Endothelial cell (in vitro differentiated cells): ENCODE measurements at regions not wholly inside any gene's neighbourhood (a gene's known extent, or its start where the extent isn't known, plus 50 kb on each side); places are given as distances from the start of the nearest gene placed in this dataset.

ENCODE experiments used
- DNase-seq: peaks from one replicate; pipeline ENCODE4 v3.0.0; 2021; ENCODE audit warnings: low spot score
- H3K27ac Mint-ChIP-seq: one replicate; pipeline ENCODE4 v1.8.0; 2021; ENCODE audit warnings: mixed read lengths, inconsistent platforms; ENCODE audit not compliant: unreplicated experiment
- H3K27me3 Mint-ChIP-seq: one replicate; pipeline ENCODE4 v1.8.0; 2021; ENCODE audit warnings: mild to moderate bottlenecking, moderate library complexity, mixed read lengths, inconsistent platforms; ENCODE audit not compliant: unreplicated experiment
- H3K36me3 Mint-ChIP-seq: one replicate; pipeline ENCODE4 v1.8.0; 2021; ENCODE audit warnings: mild to moderate bottlenecking, low read depth, mixed read lengths, inconsistent platforms; ENCODE audit not compliant: unreplicated experiment
- H3K4me1 Mint-ChIP-seq: one replicate; pipeline ENCODE4 v1.8.0; 2021; ENCODE audit warnings: mild to moderate bottlenecking, mixed read lengths, inconsistent platforms; ENCODE audit not compliant: unreplicated experiment
- H3K4me3 Mint-ChIP-seq: one replicate; pipeline ENCODE4 v1.8.0; 2021; ENCODE audit warnings: mild to moderate bottlenecking, mixed read lengths, inconsistent platforms; ENCODE audit not compliant: unreplicated experiment
- H3K9me3 Mint-ChIP-seq: one replicate; pipeline ENCODE4 v1.8.0; 2021; ENCODE audit warnings: mixed read lengths, inconsistent platforms; ENCODE audit not compliant: unreplicated experiment
- CTCF ChIP-seq: fragments of 200-600 bp; sonication (generic); IDR thresholded peaks from one replicate; pipeline ENCODE4 v1.5.0; 2021; ENCODE audit warnings: antibody characterized with exemption; ENCODE audit not compliant: unreplicated experiment

GRCh38 chr18:43484710-43485109 lies 207.4 kb upstream of the SYT4 start:
- H3K27ac Mint-ChIP-seq = no peak overlapping the region
- H3K9me3 Mint-ChIP-seq = peaks cover 10% of the 10 kb centered on the region
- H3K4me1 Mint-ChIP-seq = no peaks in the 10 kb centered on the region
- no peak overlapping the region for H3K4me3 Mint-ChIP-seq
- no peak for TF ChIP-seq CTCF
- H3K36me3 Mint-ChIP-seq = peaks cover 8% of the 10 kb centered on the region
- DNase-seq = no peak
- H3K27me3 Mint-ChIP-seq = peaks cover 2% of the 10 kb centered on the region

DNA sequence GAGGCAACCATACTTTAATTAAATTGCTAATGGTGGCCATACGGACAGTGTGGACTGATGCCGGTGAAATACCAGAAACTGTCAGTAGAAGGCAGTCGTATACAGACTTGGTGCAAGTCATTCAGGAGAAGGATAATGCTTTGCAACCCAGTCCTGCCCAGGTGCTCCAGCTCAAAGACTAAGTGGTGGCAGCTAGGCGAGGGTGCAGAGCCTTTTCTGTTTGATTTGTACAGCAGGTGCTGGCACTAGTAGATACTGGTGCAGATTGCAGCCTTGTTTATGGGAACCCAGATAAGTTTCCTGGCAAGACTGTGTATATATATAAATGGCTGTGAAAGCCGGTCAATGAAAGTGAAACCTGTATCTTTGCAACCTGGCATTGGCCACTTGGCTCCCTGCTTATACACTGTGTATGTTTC lies 208.3 kb upstream of the SYT4 start:
- no peaks in the 10 kb centered on the region for H3K4me1 Mint-ChIP-seq
- no peak for TF ChIP-seq CTCF
- peaks cover 10% of the 10 kb centered on the region for H3K9me3 Mint-ChIP-seq
- peaks cover 8% of the 10 kb centered on the region for H3K36me3 Mint-ChIP-seq
- no peak for DNase-seq
- no peak overlapping the region for H3K27ac Mint-ChIP-seq
- peaks cover 2% of the 10 kb centered on the region for H3K27me3 Mint-ChIP-seq
- H3K4me3 Mint-ChIP-seq = no peak overlapping the region

- DNase-seq = no peak
- Mint-ChIP-seq H3K36me3 (peaks cover 8% of the 10 kb centered on the region), H3K4me1 (no peaks in the 10 kb centered on the region), H3K4me3 (no peak overlapping the region), H3K9me3 (peaks cover 10% of the 10 kb centered on the region), H3K27me3 (peaks cover 2% of the 10 kb centered on the region), H3K27ac (no peak overlapping the region)
- no peak for TF ChIP-seq CTCF
These were observed 209.2 kb upstream of the SYT4 start for GRCh38 chr18:43486462-43486861.

DNA sequence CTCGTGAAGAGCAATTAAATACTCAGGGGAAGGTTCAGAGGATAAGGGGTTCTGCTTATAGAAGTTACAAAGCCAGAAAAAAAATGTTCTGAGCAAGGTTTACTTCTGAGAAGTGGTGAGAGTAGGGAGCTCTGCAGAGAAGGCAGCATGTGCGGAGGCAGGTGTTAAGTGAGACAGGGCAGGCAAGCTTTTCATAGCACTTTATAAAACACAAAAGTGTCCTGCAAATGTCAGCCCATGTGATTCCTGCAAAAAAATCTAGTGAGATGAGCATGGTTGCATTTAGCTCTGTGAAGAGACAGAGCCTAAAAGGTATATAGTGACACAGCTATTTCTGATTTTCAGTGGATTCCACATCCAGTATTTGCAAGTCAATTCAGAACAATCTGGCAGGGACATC lies 223.8 kb upstream of the SYT4 start:
- Mint-ChIP-seq H3K4me1 (no peaks in the 10 kb centered on the region), H3K36me3 (no peaks in the 10 kb centered on the region), H3K27me3 (no peaks in the 10 kb centered on the region), H3K4me3 (no peak overlapping the region), H3K27ac (no peak overlapping the region), H3K9me3 (no peaks in the 10 kb centered on the region)
- TF ChIP-seq CTCF = no peak
- DNase-seq = no peak

GRCh38 chr18:43506935-43507334 lies 229.6 kb upstream of the SYT4 start:
- no peak overlapping the region for H3K4me3 Mint-ChIP-seq
- no peak for DNase-seq
- TF ChIP-seq CTCF = no peak
- no peaks in the 10 kb centered on the region for H3K4me1 Mint-ChIP-seq
- no peak overlapping the region for H3K27ac Mint-ChIP-seq
- no peaks in the 10 kb centered on the region for H3K36me3 Mint-ChIP-seq
- H3K9me3 Mint-ChIP-seq = no peaks in the 10 kb centered on the region
- peaks cover 3% of the 10 kb centered on the region for H3K27me3 Mint-ChIP-seq
